GM13977 (cell line): ENCODE measurements at regions not wholly inside any gene's neighbourhood (a gene's known extent, or its start where the extent isn't known, plus 50 kb on each side); places are given as distances from the start of the nearest gene placed in this dataset.
"Not testable (repeated sequence)": the region's sequence is repeated elsewhere in the genome, so short reads cannot be mapped to it uniquely, and the experiment has no call there.

Experiments
- DNase-seq: peaks from one replicate; pipeline ENCODE4 v3.0.0; 2012; ENCODE audit warnings: low spot score
- in situ Hi-C: fragments of 300-500 bp; cut with MboI; formaldehyde crosslinking; loops from one replicate; pipeline ENCODE4 v1.12.0; 2022; ENCODE audit warnings: low sequenced_read_pairs, low pct_unique_long_range_greater_than_20kb, mixed read lengths, inconsistent platforms; ENCODE audit not compliant: unreplicated experiment
- TF ChIP-seq, protein P1 (sequence below): IDR thresholded peaks from 2 replicates; pipeline ENCODE4 v1.5.1; 2012; ENCODE audit warnings: mild to moderate bottlenecking, control low read depth; ENCODE audit not compliant: insufficient read depth; ENCODE audit errors: extremely low read depth, missing control alignments

DNA sequence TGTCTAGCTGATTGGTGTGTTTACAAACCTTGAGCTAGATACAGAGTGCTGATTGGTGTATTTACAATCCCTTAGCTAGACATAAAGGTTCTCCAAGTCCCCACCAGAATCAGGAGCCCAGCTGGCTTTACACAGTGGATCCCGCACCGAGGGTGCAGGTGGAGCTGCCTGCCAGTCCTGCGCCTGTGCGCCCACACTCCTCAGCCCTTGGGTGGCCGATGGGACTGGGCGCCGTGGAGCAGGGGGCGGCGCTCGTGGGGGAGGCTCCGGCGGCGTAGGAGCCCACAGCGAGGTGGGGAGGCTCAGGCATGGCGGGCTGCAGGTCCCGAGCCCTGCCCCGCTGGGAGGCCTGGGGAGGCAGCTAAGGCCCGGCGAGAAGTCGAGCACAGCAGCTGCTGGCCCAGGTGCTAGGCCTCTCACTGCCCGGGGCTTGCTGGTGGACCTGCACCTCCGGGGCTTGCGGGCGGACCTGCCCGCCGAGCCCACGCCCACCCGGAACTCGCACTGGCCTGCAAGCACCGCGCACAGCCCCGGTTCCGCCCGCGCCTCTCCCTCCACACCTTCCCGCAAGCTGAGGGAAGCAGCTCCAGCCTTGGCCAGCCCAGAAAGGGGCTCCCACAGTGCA, 51.0 kb upstream of the CDYL start:
- in situ Hi-C loops, DNase-seq: not testable (repeated sequence)

DNA sequence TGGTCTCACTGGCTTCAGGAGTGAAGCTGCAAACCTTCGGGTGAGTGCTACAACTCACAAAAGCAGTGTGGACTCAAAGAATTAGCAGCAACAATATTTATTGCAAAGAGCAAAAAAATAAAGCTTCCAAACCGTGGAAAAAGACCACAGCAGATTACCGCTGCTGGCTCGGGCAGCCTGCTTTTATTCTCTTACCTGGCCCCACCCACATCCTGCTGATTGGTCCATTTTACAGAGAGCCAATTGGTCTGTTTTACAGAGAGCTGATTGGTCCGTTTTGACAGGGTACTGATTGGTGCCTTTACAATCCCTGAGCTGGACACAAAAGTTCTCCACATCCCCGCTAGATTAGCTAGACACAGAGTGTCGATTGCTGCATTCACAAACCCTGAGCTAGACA, 51.5 kb upstream of the CDYL start:
- not testable (repeated sequence) for DNase-seq

DNA sequence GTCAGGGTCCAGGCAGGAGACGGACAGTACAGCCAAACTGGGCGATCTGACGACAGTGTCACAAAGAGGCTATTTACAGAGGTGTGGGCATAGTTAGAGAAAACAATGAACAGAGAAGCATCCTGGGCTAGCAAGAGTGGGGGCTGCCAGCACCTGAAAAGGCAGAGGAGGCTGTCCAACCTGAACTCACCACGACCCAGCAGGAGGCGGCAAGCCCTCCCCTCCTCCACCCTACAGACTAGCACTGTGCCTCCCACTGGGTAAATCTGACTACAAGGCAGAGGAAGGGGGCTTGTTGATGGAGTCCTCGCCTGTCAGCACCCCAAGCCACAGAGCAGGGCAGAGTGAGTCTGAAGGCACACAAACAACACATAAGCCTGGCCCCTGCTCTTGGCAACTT, 52.8 kb upstream of the CDYL start:
- TF ChIP-seq, protein P1, sequence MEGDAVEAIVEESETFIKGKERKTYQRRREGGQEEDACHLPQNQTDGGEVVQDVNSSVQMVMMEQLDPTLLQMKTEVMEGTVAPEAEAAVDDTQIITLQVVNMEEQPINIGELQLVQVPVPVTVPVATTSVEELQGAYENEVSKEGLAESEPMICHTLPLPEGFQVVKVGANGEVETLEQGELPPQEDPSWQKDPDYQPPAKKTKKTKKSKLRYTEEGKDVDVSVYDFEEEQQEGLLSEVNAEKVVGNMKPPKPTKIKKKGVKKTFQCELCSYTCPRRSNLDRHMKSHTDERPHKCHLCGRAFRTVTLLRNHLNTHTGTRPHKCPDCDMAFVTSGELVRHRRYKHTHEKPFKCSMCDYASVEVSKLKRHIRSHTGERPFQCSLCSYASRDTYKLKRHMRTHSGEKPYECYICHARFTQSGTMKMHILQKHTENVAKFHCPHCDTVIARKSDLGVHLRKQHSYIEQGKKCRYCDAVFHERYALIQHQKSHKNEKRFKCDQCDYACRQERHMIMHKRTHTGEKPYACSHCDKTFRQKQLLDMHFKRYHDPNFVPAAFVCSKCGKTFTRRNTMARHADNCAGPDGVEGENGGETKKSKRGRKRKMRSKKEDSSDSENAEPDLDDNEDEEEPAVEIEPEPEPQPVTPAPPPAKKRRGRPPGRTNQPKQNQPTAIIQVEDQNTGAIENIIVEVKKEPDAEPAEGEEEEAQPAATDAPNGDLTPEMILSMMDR, result no peak
- in situ Hi-C loops, result no loop called here
- DNase-seq, result no peak

More for the DNA sequence above, 51.5 kb upstream of the CDYL start:
- in situ Hi-C loops, result not testable (repeated sequence)

DNA sequence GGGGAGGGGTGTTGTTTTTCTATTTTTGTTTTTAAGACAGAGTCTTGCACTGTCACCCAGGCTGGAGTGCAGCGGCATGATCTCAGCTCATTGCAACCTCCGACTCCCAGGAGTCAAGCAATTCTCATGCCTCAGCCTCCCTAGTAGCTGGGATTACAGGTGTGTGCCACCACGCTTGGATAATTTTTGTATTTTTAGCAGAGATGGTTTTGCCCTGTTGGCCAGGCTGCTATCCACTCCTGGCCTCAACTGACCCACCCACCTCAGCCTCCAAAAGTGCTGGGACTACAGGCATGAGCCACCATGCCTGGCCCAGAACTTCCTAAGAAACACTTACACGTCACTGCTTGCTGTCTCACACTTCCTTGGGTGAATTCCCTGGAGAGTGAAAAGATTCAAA, 54.8 kb upstream of the CDYL start:
- DNase-seq, in situ Hi-C loops: not testable (repeated sequence)

DNA sequence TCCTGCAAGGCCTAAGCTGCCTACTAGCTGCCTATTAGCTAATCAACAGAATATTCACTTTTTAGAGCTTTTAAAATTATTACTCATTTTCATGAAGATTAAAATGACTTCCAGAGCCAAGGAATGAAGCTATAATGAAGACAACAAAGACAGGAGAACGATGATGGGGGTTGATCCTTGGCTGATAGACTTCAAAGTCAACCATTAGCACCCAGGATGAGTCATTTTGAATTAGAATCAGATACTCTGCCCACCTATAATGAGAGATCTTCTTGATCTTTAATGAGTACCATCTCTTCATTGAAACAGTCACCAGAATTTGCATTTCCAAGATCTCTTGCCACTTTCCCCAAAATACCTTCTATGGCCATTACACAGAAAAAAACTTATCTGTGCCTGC, 56.7 kb upstream of the CDYL start:
- DNase-seq, result no peak
- TF ChIP-seq, protein P1, result no peak
- in situ Hi-C loops, result no loop called here

DNA sequence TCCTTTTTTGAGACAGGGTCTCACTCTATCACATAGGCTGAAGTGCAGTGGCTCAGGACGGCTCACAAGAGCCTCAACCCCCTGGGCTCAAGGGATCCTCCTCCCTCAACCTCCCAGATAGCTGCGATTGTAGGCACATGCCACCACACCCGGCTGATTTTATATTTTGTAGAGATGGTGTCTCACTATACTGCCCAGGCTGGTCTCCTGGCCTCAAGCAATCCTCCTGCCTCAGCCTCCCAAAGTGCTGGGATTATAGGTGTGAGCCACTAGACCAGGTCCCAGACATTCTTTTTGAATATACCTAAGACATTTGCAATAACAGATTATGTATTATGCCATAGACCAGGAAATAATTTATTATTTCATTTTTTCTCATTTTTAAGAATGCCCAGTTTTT, 58.3 kb upstream of the CDYL start:
- in situ Hi-C loops, result no loop called here
- no peak for DNase-seq
- TF ChIP-seq, protein P1, result no peak

DNA sequence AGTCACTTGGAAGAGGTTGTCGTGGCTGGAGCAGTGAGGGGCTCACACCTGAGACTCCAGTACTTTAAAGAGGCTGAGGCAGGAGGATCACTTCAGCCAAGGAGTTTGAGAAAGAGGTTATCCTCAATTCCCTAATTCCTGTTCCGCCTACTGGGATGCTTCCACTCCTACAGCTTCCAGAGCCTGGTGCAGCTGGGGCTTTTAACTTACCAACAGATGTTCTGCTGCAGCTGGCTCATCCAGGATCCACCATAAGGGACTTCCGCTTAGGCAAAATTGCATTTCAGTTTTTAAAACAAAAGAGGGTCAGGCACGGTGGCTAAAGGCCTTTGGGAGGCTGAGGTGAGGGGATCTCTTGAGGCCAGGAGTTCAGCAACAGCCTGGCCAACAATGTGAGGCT, 59.1 kb upstream of the CDYL start:
- TF ChIP-seq, protein P1, result no peak
- in situ Hi-C loops, result no loop called here
- no peak for DNase-seq

DNA sequence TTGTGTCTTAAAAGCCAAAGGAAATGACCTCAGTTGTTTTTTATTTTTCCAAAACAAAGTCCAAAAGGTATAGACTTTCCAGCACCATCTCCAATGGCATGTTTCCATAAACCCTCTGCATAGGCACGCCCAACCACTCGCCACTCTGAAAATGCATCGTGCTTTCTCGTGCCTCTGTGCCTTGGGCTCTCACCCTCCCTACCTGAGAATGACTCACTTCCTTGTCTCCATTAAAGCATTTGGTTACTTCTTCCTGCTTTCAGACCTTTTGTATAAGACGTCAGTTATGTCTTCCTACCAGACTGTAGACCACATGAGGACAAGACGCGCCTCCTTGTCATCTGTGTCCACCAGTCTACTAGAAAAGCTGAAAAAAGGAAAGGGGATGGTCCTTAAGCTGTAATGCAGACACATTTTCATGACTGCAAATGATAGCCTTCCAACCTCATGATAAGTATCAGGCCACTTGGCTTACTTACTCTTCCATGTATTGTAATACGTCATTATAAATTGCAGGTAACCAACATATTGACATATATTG, 61.2 kb upstream of the CDYL start:
- TF ChIP-seq, protein P1, result no peak
- in situ Hi-C loops, result no loop called here
- DNase-seq, result no peak
